ENCODE measurements at regions not wholly inside any gene's neighbourhood (a gene's known extent, or its start where the extent isn't known, plus 50 kb on each side); places are given as distances from the start of the nearest gene placed in this dataset.

- no peak overlapping the region for H3K27ac ChIP-seq
- TF ChIP-seq ZFX (IDR thresholded peaks at IDR 0.05; ENCODE audit: borderline replicate concordance) = no peak
- no peak for TF ChIP-seq CTCF (IDR thresholded peaks at IDR 0.05)
Observed at GRCh38 chr1:188240772-188241406, 1412.1 kb downstream of the PLA2G4A start.

GRCh38 chr1:188241629-188242028, 1412.9 kb downstream of the PLA2G4A start:
- H3K27ac ChIP-seq = no peak overlapping the region
- TF ChIP-seq CTCF (IDR thresholded peaks at IDR 0.05) (no peak), ZFX (IDR thresholded peaks at IDR 0.05; ENCODE audit: borderline replicate concordance) (no peak)

GRCh38 chr1:188243456-188243855, 1414.7 kb downstream of the PLA2G4A start:
- H3K27ac ChIP-seq = no peak overlapping the region
- TF ChIP-seq CTCF (IDR thresholded peaks at IDR 0.05) = no peak
- TF ChIP-seq ZFX (IDR thresholded peaks at IDR 0.05; ENCODE audit: borderline replicate concordance) = no peak

- TF ChIP-seq ZFX (IDR thresholded peaks at IDR 0.05; ENCODE audit: borderline replicate concordance) (no peak), CTCF (IDR thresholded peaks at IDR 0.05) (no peak)
- H3K27ac ChIP-seq = no peak overlapping the region
Observed at GRCh38 chr1:188244681-188245080, 1415.9 kb downstream of the PLA2G4A start.

- TF ChIP-seq ZFX (IDR thresholded peaks at IDR 0.05; ENCODE audit: borderline replicate concordance) (no peak), CTCF (IDR thresholded peaks at IDR 0.05) (no peak)
- no peak overlapping the region for H3K27ac ChIP-seq
Observed at GRCh38 chr1:188247255-188247654, 1418.5 kb downstream of the PLA2G4A start.

- TF ChIP-seq ZFX (IDR thresholded peaks at IDR 0.05; ENCODE audit: borderline replicate concordance) = no peak
- TF ChIP-seq CTCF (IDR thresholded peaks at IDR 0.05) = no peak
- no peak overlapping the region for H3K27ac ChIP-seq
Observed at GRCh38 chr1:188249811-188250210, 1421.1 kb downstream of the PLA2G4A start.

GRCh38 chr1:188251036-188251435, 1422.3 kb downstream of the PLA2G4A start:
- TF ChIP-seq CTCF (IDR thresholded peaks at IDR 0.05) = no peak
- no peak for TF ChIP-seq ZFX (IDR thresholded peaks at IDR 0.05; ENCODE audit: borderline replicate concordance)
- no peak overlapping the region for H3K27ac ChIP-seq

Data from 22Rv1 (cell line).